T47D (cell line): ENCODE measurements at regions not wholly inside any gene's neighbourhood (a gene's known extent, or its start where the extent isn't known, plus 50 kb on each side); places are given as distances from the start of the nearest gene placed in this dataset.
A peak's percentile ranks its signal among the peaks of the same experiment; 100 is the strongest.

Experiments
- DNase-seq, 2 experiments: peaks; one replicate each; pipeline versions ENCODE4 v3.0.0 to v3.0.0-alpha.2; 2011 to 2012; ENCODE audit warnings: low read depth in 1 of 2, low spot score in 1 of 2
- JUND ChIP-seq: IDR thresholded peaks from 2 replicates; pipeline ENCODE4 v1.6.1; 2012; ENCODE audit warnings: low read depth
- in situ Hi-C: cut with HindIII; loops from 2 replicates; pipeline ENCODE4 v1.10.0; 2016; ENCODE audit warnings: low sequenced_read_pairs, low pct_unique_long_range_greater_than_20kb

GRCh38 chr1:90650401-90650800 is 66.7 kb downstream of the BARHL2 start:
- in situ Hi-C loops: no loop called here
- DNase-seq: no peak
- TF ChIP-seq JUND: no peak

GRCh38 chr1:90640325-90640724 is 76.8 kb downstream of the BARHL2 start:
- no peak for DNase-seq
- no peak for TF ChIP-seq JUND
- in situ Hi-C loops: no loop called here

- DNase-seq: no peak
- TF ChIP-seq JUND: no peak
- in situ Hi-C loops: no loop called here
Measured at GRCh38 chr1:90622666-90623065, 94.4 kb downstream of the BARHL2 start.

DNA sequence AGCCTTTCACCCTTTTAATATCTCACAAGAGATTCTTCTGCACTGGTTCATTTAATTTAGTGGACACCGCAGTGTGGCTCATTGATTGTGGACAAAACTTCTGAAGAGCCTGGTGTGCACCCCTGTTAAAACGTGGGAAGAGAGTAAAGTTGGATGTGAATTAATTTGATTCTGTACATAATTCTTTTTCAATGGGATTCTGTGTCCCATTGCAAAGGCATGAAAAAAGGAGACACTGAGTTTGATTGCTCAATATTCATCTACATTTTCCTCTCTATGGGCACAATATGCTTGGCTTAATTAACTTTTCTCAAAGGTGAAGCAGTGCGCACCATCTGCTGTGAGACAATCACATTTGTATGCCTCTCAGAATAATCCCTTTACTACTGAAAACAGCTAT is 95.1 kb downstream of the BARHL2 start:
- no peak for TF ChIP-seq JUND
- in situ Hi-C loops: no loop called here
- no peak for DNase-seq

DNA sequence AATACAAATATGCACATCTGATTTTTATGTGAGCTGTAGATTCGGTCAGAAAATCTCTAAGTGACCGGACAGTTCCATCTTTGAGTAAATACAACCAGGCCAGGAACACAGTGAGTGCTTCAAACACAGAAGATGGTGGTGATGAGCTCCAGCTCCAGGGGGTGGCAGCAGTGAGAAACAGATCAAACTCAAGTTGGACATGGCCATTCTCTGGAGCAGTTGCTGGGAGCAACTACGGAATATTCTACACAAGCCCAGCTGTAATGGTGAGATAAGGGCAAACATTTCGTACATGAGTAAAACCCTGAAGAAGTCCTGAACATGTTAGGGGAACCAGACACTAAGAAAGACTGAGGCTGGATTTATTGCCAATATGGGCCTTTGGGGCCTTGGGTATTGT is 100.7 kb downstream of the BARHL2 start:
- in situ Hi-C loops: no loop called here
- peak in 1 of 2 experiments; percentile 26 for DNase-seq
- no peak for TF ChIP-seq JUND

GRCh38 chr1:90614872-90615271 is 102.2 kb downstream of the BARHL2 start:
- no peak for TF ChIP-seq JUND
- no peak for DNase-seq
- in situ Hi-C loops: no loop called here

- DNase-seq: no peak
- TF ChIP-seq JUND: no peak
- in situ Hi-C loops: no loop called here
Measured at GRCh38 chr1:90613371-90613770, 103.7 kb downstream of the BARHL2 start.

GRCh38 chr1:90612033-90612432 is 105.1 kb downstream of the BARHL2 start:
- in situ Hi-C loops: no loop called here
- no peak for TF ChIP-seq JUND
- DNase-seq: no peak

DNA sequence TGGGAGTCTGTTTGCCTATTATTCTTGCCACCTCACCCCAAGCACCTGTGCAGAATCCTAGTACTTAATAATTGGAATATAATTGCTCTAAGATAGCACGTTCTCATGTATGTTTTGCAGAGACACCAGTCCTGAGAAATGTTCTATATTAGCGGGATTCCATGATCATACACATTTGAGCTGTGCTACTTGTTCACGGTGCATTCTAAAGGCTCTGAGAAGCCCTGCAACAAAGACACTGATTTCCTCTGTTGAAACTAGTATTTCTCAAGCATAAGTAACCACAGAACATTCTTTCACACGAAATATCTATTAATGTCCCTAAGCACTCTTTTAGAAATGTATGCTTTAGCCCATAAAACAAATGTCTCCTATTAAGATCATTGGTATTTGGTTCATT is 109.4 kb downstream of the BARHL2 start:
- in situ Hi-C loops: no loop called here
- DNase-seq: no peak
- TF ChIP-seq JUND: no peak

DNA sequence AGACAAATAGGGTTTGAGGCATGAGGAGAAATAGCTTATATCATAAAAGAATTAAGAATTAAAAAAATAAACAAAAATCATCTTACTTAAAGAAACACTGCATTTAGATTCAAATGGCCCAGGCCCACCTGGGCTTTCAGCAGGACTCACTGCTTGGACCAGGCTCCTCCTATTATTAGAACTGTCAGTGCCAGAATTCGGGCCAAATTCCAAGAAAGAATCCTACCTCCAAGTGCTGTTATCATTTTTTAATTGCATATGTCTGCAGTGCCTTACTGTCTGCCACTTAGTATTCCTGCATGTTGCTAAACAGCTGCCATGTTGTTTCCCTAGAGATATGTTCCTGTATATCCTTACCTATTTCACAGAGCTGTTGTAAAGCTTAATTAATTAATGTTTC is 112.0 kb downstream of the BARHL2 start:
- DNase-seq: no peak
- TF ChIP-seq JUND: no peak
- in situ Hi-C loops: no loop called here

DNA sequence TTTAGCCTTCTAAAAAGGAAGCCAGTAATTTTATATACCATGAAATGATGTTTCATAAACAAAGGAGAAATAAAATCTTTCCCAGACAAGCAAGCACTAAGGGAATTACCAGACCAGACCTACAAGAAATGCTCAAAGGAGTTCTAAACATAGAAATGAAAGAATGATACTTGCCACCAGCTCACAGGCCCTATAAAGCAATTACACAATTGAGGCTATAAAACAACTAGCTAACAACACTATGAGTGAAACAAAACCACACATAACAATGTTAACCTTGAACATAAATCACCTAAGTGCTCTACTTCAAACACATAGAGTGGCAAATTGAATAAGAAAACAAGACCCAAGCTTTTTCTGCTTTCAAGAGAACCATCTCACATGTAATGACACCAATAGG is 123.8 kb downstream of the BARHL2 start:
- no peak for TF ChIP-seq JUND
- no peak for DNase-seq
- in situ Hi-C loops: no loop called here

GRCh38 chr1:90591970-90592356 is 125.1 kb downstream of the BARHL2 start:
- no peak for DNase-seq
- in situ Hi-C loops: no loop called here
- TF ChIP-seq JUND: no peak

GRCh38 chr1:90591355-90591969 is 125.6 kb downstream of the BARHL2 start:
- in situ Hi-C loops: no loop called here
- DNase-seq: no peak
- no peak for TF ChIP-seq JUND

DNA sequence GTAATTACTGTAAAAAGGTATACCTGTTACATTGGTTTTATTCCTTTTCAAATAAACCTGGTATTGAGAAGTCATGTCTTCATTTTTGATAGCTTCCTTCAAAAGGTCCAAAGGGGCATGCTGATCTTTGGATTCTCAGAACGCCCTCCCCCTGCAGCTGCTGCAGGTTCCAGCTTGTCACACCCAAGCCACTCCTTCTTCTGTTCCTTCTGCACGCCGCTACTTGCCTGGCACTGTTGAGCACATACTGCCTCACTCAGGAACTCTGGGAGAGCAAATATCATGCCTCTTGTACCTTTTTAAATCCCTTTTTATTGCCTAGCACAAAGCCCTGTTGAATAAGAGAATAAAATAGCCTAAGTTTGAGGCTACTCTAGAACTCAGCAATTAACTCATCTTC is 136.9 kb downstream of the BARHL2 start:
- no peak for TF ChIP-seq JUND
- in situ Hi-C loops: no loop called here
- no peak for DNase-seq
